ENCODE measurements at regions not wholly inside any gene's neighbourhood (a gene's known extent, or its start where the extent isn't known, plus 50 kb on each side); places are given as distances from the start of the nearest gene placed in this dataset.

GRCh38 chr12:83317595-83317994 lies 630.9 kb downstream of the TMTC2 start:
- TF ChIP-seq, protein P1, sequence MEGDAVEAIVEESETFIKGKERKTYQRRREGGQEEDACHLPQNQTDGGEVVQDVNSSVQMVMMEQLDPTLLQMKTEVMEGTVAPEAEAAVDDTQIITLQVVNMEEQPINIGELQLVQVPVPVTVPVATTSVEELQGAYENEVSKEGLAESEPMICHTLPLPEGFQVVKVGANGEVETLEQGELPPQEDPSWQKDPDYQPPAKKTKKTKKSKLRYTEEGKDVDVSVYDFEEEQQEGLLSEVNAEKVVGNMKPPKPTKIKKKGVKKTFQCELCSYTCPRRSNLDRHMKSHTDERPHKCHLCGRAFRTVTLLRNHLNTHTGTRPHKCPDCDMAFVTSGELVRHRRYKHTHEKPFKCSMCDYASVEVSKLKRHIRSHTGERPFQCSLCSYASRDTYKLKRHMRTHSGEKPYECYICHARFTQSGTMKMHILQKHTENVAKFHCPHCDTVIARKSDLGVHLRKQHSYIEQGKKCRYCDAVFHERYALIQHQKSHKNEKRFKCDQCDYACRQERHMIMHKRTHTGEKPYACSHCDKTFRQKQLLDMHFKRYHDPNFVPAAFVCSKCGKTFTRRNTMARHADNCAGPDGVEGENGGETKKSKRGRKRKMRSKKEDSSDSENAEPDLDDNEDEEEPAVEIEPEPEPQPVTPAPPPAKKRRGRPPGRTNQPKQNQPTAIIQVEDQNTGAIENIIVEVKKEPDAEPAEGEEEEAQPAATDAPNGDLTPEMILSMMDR (IDR thresholded peaks at IDR 0.05) = no peak
- TF ChIP-seq EP300 (IDR thresholded peaks at IDR 0.05) (no peak), CEBPB (IDR thresholded peaks at IDR 0.05) (no peak), RCOR1 (IDR thresholded peaks at IDR 0.05; ENCODE audit: low read depth, low read length) (no peak), RFX5 (IDR thresholded peaks at IDR 0.05) (no peak)
- TF ChIP-seq, protein P2, sequence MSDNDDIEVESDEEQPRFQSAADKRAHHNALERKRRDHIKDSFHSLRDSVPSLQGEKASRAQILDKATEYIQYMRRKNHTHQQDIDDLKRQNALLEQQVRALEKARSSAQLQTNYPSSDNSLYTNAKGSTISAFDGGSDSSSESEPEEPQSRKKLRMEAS (IDR thresholded peaks at IDR 0.05) = no peak
- TF ChIP-seq, protein P3, sequence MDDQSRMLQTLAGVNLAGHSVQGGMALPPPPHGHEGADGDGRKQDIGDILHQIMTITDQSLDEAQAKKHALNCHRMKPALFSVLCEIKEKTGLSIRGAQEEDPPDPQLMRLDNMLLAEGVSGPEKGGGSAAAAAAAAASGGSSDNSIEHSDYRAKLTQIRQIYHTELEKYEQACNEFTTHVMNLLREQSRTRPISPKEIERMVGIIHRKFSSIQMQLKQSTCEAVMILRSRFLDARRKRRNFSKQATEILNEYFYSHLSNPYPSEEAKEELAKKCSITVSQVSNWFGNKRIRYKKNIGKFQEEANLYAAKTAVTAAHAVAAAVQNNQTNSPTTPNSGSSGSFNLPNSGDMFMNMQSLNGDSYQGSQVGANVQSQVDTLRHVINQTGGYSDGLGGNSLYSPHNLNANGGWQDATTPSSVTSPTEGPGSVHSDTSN (IDR thresholded peaks at IDR 0.05) = no peak

Measured in A549 (cell line).